Panc1 (cell line): ENCODE measurements at regions not wholly inside any gene's neighbourhood (a gene's known extent, or its start where the extent isn't known, plus 50 kb on each side); places are given as distances from the start of the nearest gene placed in this dataset.

Experiments used
- POLR2AphosphoS5 ChIP-seq: IDR thresholded peaks from 2 replicates; pipeline ENCODE4 v1.6.1; 2012; ENCODE audit warnings: mild to moderate bottlenecking, low read depth, low read length, moderate library complexity
- TF ChIP-seq, protein P1 (sequence below): fragments of 450-650 bp; IDR thresholded peaks from 2 replicates; pipeline ENCODE4 v1.5.1; 2017; ENCODE audit warnings: mild to moderate bottlenecking

DNA sequence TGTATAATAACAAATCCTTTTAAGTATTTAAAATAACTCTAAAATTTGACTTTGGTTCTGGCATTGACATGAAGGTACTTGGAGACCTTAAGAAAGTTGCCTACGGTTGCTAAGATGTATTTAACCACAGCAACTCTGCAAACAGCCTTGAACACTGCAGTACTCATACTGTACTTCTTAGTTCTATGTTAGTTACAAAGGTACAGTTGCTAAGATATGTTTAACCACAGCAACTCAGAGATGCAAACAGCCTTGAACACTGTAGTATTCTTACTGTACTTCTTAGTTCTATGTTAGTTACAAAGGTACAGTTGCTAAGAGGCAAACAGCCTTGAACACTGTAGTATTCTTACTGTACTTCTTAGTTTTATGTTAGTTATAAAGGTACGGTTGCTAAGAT, 268.3 kb upstream of the MIR17HG start:
- TF ChIP-seq, protein P1, sequence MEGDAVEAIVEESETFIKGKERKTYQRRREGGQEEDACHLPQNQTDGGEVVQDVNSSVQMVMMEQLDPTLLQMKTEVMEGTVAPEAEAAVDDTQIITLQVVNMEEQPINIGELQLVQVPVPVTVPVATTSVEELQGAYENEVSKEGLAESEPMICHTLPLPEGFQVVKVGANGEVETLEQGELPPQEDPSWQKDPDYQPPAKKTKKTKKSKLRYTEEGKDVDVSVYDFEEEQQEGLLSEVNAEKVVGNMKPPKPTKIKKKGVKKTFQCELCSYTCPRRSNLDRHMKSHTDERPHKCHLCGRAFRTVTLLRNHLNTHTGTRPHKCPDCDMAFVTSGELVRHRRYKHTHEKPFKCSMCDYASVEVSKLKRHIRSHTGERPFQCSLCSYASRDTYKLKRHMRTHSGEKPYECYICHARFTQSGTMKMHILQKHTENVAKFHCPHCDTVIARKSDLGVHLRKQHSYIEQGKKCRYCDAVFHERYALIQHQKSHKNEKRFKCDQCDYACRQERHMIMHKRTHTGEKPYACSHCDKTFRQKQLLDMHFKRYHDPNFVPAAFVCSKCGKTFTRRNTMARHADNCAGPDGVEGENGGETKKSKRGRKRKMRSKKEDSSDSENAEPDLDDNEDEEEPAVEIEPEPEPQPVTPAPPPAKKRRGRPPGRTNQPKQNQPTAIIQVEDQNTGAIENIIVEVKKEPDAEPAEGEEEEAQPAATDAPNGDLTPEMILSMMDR: no peak
- no peak for TF ChIP-seq POLR2AphosphoS5
